Epithelial cell of proximal tubule (primary cell): ENCODE measurements at regions not wholly inside any gene's neighbourhood (a gene's known extent, or its start where the extent isn't known, plus 50 kb on each side); places are given as distances from the start of the nearest gene placed in this dataset.
"Not testable (repeated sequence)": the region's sequence is repeated elsewhere in the genome, so short reads cannot be mapped to it uniquely, and the experiment has no call there.

Experiments
- DNase-seq: peaks from one replicate; pipeline ENCODE4 v3.0.0-alpha.2; 2011; ENCODE audit warnings: low read depth
- H3K4me3 ChIP-seq: 2 replicates; pipeline ENCODE4 v1.5.1; 2011; ENCODE audit warnings: low read depth, mild to moderate bottlenecking, low read length
- CTCF ChIP-seq: conservative IDR thresholded peaks from 2 replicates; pipeline ENCODE4 v1.5.1; 2012; ENCODE audit warnings: low read depth, mild to moderate bottlenecking, low read length

DNA sequence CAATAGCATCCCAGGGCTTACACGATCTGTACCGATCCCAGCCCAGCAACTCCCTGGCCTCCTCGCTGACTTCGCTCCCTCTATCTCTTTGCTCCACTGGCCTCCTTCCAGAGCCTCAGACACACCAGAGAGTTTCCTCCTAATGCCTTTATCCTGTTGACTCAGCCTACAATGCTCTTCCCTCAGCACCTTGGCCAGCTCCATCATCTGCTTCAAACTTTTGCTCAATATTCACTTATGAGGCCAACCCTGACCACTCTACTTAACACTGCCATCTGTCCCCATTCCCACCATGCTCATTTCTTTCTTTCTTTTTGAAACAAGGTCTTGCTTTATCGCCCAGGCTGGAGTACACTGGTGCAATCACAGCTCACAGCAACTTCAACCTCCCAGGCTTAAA, 180.9 kb downstream of the CEP170 start:
- DNase-seq: not testable (repeated sequence)

GRCh38 chr1:243067056-243067455, 188.0 kb downstream of the CEP170 start:
- DNase-seq, H3K4me3 ChIP-seq: not testable (repeated sequence)

More for the DNA sequence above, 180.9 kb downstream of the CEP170 start:
- not testable (repeated sequence) for H3K4me3 ChIP-seq

DNA sequence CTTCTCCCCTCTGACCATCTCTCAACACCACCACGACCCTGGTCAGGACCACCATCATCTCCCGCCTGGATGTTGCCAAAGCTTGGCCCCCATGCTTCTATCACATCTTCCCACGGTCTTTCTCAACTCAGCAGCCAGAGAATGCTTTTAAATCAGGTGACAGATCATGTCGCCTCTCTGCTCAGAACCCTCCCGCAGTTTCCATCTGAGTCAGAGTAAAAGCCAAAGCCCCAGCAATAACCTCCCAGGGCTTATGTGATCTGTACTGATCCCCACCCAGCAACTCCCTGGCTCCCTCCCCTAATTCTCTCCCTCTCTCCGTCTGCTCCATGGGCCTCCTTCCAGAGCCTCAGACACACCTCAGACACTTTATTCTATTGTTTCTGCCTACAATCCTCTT, 193.1 kb downstream of the CEP170 start:
- DNase-seq: not testable (repeated sequence)

GRCh38 chr1:243055510-243055909, 199.6 kb downstream of the CEP170 start:
- DNase-seq, H3K4me3 ChIP-seq: not testable (repeated sequence)

More for the DNA sequence above, 193.1 kb downstream of the CEP170 start:
- not testable (repeated sequence) for H3K4me3 ChIP-seq

DNA sequence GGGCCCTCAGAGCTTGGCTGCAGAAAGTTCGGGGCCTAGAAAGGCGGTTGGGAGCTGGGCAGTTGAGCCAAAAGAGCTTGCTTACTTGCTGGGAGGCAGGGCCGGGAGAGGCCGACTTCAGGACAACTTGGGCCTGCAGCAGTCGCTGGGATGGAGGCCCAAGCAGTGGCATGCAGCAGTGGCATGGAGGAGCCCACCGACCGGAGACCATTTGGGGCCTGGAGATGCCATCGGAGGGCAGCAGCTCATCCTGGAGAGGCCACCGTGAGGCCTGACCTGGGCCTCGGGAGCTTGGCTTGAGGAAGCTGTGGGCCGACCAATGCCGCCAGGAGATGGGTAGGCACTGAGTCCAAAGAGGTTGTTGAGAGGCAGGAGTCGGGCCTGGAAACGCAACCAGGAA, 200.0 kb downstream of the CEP170 start:
- H3K4me3 ChIP-seq, DNase-seq: not testable (repeated sequence)

DNA sequence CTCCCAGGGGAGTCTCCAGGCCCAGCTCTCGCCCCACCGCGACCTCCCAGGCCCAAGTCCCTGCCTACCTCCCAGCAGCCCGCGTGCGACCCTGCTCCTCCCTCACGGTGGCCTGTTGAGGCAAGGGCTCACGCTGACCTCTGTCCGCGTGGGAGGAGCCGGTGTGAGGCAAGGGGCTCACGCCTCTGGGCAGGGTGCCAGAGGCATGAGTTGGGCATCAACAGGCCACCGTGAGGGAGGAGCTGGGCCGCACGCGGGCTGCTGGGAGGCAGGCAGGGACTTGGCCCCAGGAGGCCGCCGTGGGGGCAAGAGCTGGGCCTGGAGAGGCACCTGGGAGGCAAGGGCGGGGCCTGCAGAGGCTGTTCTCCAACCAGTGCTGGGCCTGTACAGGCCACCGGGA, 200.4 kb downstream of the CEP170 start:
- not testable (repeated sequence) for H3K4me3 ChIP-seq, DNase-seq

DNA sequence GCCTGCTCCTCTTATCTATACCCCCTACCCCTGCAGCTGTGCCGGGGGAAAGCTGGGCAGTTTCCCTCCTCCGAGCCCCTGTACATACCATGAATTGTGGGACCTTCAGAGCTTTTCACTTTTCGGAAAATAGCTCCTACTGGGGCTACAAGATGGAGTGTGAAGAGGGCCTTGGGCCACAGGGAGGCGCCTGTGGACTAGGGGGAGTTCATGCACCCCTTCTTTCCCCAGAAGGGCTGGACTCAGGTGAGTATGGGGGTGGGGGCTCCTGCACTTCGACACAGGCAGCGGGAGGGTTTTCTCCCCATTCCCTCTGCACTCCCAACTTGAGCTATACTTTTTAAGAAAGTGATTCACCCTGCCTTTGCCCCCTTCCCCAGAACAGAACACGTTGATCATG, 202.0 kb downstream of the CEP170 start:
- not testable (repeated sequence) for DNase-seq

DNA sequence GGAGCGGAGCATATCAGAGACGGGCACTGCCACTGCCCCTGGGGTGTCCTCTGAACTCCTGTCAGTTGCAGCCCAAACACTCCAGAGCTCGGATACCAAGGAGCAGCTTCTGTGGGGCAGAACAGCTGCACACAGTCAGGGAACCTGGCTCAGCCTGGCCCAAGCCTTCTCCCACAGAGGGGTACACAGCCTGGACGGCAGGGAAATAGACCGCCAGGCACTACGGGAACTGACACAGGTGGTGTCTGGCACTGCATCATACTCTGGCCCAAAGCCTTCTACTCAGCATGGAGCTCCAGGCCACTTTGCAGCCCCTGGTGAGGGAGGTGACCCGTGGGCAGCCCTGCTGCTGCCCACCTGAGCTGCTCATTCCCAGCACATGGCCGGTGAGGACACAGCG, 204.5 kb downstream of the CEP170 start:
- not testable (repeated sequence) for DNase-seq, H3K4me3 ChIP-seq

More for the DNA sequence above, 202.0 kb downstream of the CEP170 start:
- not testable (repeated sequence) for H3K4me3 ChIP-seq

- not testable (repeated sequence) for H3K4me3 ChIP-seq, DNase-seq
Observed at GRCh38 chr1:243049716-243050115, 205.4 kb downstream of the CEP170 start.

GRCh38 chr1:243021365-243021764, 233.7 kb downstream of the CEP170 start:
- not testable (repeated sequence) for DNase-seq, H3K4me3 ChIP-seq

DNA sequence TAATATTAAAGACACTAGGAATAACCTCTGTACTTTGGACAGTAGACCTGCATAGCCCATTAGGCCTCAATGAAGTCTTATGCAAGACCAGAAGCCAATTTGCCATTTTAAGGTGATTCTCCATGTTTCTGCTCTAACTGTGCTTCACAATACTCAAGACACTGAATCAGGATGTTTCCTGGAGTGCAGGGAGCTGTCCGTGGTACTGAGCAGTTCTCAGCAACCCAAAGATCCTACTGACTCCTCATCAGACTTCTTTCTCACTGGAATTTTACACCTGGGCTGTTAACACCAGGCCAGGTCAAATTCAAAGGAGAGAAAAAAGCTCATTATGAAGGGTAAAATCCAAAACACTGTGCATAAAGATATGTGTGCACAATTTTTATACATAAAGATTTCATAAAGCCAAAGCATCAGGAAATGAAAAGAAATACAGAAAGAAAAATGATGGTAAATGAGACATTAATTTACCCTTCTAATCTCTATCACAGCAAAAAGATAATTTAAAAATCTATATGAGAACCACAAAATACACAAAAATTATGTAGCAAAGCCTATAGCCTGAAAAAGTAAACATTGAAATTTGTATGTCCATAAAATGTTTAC, 235.9 kb downstream of the CEP170 start:
- DNase-seq, H3K4me3 ChIP-seq: not testable (repeated sequence)

DNA sequence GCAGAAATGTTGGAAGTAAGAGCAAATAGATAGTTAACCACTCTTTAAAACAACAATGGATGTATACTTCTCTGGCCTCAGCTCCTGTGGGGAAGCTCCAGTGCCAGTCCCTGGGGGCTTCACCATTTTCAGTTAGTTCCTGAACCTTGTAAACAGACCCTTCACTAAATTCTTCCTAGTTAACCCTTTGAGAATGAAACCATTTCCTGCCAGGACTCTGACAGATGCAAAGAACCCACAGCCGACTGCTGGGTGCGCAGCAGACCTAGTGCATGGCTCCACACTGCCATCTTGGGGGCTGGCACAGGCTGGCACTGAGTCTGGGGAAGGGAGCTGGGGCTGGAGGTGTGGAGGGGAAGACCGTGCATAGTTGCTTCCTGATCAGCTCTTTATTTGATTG, 244.4 kb downstream of the CEP170 start:
- not testable (repeated sequence) for H3K4me3 ChIP-seq, DNase-seq
- TF ChIP-seq CTCF: peak; percentile 17

GRCh38 chr1:243001003-243001402, 254.1 kb downstream of the CEP170 start:
- H3K4me3 ChIP-seq, DNase-seq: not testable (repeated sequence)

GRCh38 chr1:242992776-242993175, 262.3 kb downstream of the CEP170 start:
- not testable (repeated sequence) for H3K4me3 ChIP-seq, DNase-seq

DNA sequence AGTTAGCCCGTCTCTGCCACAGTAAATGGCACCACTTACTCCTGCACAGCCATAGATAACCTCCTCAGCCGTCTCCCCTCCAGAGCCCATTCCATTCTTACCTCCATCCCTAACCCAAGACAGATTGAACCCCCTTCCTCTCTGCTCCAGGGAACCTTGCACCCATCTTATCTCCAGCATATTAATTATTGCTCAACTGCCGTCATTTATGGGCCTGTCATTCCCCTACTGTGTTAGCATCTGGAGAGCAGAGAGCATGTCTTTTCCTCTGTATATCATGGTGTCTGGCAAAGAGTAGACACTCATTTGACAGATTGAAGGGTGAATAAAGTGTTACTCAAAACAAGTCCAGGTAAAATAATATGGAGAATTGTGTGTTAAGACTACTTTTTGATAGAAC, 270.0 kb downstream of the CEP170 start:
- DNase-seq, H3K4me3 ChIP-seq: not testable (repeated sequence)

GRCh38 chr1:242973341-242973740, 281.7 kb downstream of the CEP170 start:
- H3K4me3 ChIP-seq, DNase-seq: not testable (repeated sequence)
